GM19238 (cell line): ENCODE measurements at regions not wholly inside any gene's neighbourhood (a gene's known extent, or its start where the extent isn't known, plus 50 kb on each side); places are given as distances from the start of the nearest gene placed in this dataset.
"Not testable (repeated sequence)": the region's sequence is repeated elsewhere in the genome, so short reads cannot be mapped to it uniquely, and the experiment has no call there.

Experiments
- DNase-seq: peaks from one replicate; pipeline ENCODE4 v3.0.0; 2011; ENCODE audit warnings: low spot score; ENCODE audit not compliant: insufficient read length

- no peak for DNase-seq
Observed at GRCh38 chr10:16116404-16117304, 256.3 kb upstream of the MINDY3 start.

GRCh38 chr10:16117305-16117695 is 257.0 kb upstream of the MINDY3 start:
- DNase-seq = no peak

GRCh38 chr10:16119445-16119844 is 259.1 kb upstream of the MINDY3 start:
- no peak for DNase-seq

- no peak for DNase-seq
Observed at GRCh38 chr10:16120563-16120962, 260.3 kb upstream of the MINDY3 start.

- no peak for DNase-seq
Observed at GRCh38 chr10:16141499-16141898, 281.2 kb upstream of the MINDY3 start.

- DNase-seq = no peak
Observed at GRCh38 chr10:16146993-16147392, 286.7 kb upstream of the MINDY3 start.

- DNase-seq = no peak
Observed at GRCh38 chr10:16155834-16156233, 281.0 kb upstream of the PTER start.

- DNase-seq = no peak
Observed at GRCh38 chr10:16156681-16157080, 280.1 kb upstream of the PTER start.

GRCh38 chr10:16165067-16165466 is 271.7 kb upstream of the PTER start:
- DNase-seq = not testable (repeated sequence)

- no peak for DNase-seq
Observed at GRCh38 chr10:16182144-16182543, 254.7 kb upstream of the PTER start.

GRCh38 chr10:16182688-16183087 is 254.1 kb upstream of the PTER start:
- DNase-seq = no peak

GRCh38 chr10:16184096-16184597 is 252.7 kb upstream of the PTER start:
- no peak for DNase-seq

GRCh38 chr10:16184906-16185305 is 251.9 kb upstream of the PTER start:
- no peak for DNase-seq

GRCh38 chr10:16186564-16186963 is 250.2 kb upstream of the PTER start:
- no peak for DNase-seq

- no peak for DNase-seq
Observed at GRCh38 chr10:16187161-16187560, 249.6 kb upstream of the PTER start.

GRCh38 chr10:16192337-16192736 is 244.5 kb upstream of the PTER start:
- no peak for DNase-seq

GRCh38 chr10:16193241-16193640 is 243.6 kb upstream of the PTER start:
- DNase-seq = no peak

GRCh38 chr10:16195178-16195769 is 241.5 kb upstream of the PTER start:
- no peak for DNase-seq

- DNase-seq = no peak
Observed at GRCh38 chr10:16195894-16196293, 240.9 kb upstream of the PTER start.

GRCh38 chr10:16199216-16199615 is 237.6 kb upstream of the PTER start:
- DNase-seq = no peak

- not testable (repeated sequence) for DNase-seq
Observed at GRCh38 chr10:16223618-16224017, 213.2 kb upstream of the PTER start.

- no peak for DNase-seq
Observed at GRCh38 chr10:16227674-16228073, 209.1 kb upstream of the PTER start.

GRCh38 chr10:16231176-16231575 is 205.6 kb upstream of the PTER start:
- DNase-seq = no peak
